ENCODE measurements at regions not wholly inside any gene's neighbourhood (a gene's known extent, or its start where the extent isn't known, plus 50 kb on each side); places are given as distances from the start of the nearest gene placed in this dataset.

DNA sequence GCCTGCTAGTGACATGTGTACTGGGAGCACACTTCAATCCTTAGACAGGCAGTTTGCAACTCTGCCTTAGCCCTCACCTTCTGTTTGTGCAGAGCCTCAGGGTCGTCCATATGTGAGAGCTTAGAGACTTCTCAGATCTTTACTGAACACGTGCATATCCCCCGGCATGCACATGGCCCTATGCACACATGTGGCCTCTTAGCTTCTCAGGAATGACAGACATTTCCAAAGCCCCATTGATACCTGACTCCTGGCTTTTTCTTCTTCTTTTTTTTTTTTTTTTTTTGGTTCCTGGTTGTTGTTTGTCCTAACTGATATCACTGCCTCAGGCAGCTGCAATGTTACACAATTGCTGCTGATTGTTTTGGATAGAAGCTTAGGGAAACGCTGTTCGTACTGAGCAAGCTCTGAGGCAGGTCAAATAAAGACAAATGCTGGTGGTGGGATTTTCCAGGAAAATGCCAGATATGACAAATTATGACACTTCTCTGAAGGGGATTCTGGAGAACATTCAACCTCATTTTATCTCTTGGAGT is 107.2 kb upstream of the RGMA start:
- Mint-ChIP-seq H3K4me1 (ENCODE audit: low read depth) (no peaks in the 10 kb centered on the region), H3K9me3 (peaks cover 5% of the 10 kb centered on the region), H3K27me3 (peaks cover 12% of the 10 kb centered on the region), H3K4me3 (no peak overlapping the region), H3K36me3 (ENCODE audit: low read depth) (no peaks in the 10 kb centered on the region), H3K27ac (no peak overlapping the region)
- intact Hi-C loops (cut with micrococcal nuclease), result no loop called here
- CTCF ChIA-PET, result no interaction called here
- POLR2A ChIA-PET, result no interaction called here
- DNase-seq, result no peak
- ATAC-seq, result no peak
- TF ChIP-seq, protein P1, sequence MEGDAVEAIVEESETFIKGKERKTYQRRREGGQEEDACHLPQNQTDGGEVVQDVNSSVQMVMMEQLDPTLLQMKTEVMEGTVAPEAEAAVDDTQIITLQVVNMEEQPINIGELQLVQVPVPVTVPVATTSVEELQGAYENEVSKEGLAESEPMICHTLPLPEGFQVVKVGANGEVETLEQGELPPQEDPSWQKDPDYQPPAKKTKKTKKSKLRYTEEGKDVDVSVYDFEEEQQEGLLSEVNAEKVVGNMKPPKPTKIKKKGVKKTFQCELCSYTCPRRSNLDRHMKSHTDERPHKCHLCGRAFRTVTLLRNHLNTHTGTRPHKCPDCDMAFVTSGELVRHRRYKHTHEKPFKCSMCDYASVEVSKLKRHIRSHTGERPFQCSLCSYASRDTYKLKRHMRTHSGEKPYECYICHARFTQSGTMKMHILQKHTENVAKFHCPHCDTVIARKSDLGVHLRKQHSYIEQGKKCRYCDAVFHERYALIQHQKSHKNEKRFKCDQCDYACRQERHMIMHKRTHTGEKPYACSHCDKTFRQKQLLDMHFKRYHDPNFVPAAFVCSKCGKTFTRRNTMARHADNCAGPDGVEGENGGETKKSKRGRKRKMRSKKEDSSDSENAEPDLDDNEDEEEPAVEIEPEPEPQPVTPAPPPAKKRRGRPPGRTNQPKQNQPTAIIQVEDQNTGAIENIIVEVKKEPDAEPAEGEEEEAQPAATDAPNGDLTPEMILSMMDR (IDR thresholded peaks at IDR 0.05), result no peak

- Mint-ChIP-seq H3K36me3 (ENCODE audit: low read depth) (no peaks in the 10 kb centered on the region), H3K9me3 (peaks cover 5% of the 10 kb centered on the region), H3K4me1 (ENCODE audit: low read depth) (no peaks in the 10 kb centered on the region), H3K27me3 (peaks cover 9% of the 10 kb centered on the region), H3K27ac (no peak overlapping the region), H3K4me3 (no peak overlapping the region)
- no peak for ATAC-seq
- CTCF ChIA-PET, result no interaction called here
- intact Hi-C loops (cut with micrococcal nuclease), result no loop called here
- no peak for DNase-seq
- TF ChIP-seq, protein P1 (IDR thresholded peaks at IDR 0.05), result no peak
- POLR2A ChIA-PET, result no interaction called here
Measured at GRCh38 chr15:93195109-93195508, 106.1 kb upstream of the RGMA start.

GRCh38 chr15:93190238-93190637 is 101.2 kb upstream of the RGMA start:
- H3K4me3 Mint-ChIP-seq, result no peak overlapping the region
- H3K27me3 Mint-ChIP-seq, result peaks cover 1% of the 10 kb centered on the region
- CTCF ChIA-PET, result no interaction called here
- DNase-seq (no peak), ATAC-seq (no peak)
- intact Hi-C loops (cut with micrococcal nuclease), result no loop called here
- TF ChIP-seq, protein P1 (IDR thresholded peaks at IDR 0.05), result no peak
- no peaks in the 10 kb centered on the region for H3K36me3 Mint-ChIP-seq (ENCODE audit: low read depth)
- POLR2A ChIA-PET, result no interaction called here
- H3K9me3 Mint-ChIP-seq, result no peaks in the 10 kb centered on the region
- no peak overlapping the region for H3K27ac Mint-ChIP-seq
- H3K4me1 Mint-ChIP-seq (ENCODE audit: low read depth), result no peaks in the 10 kb centered on the region

DNA sequence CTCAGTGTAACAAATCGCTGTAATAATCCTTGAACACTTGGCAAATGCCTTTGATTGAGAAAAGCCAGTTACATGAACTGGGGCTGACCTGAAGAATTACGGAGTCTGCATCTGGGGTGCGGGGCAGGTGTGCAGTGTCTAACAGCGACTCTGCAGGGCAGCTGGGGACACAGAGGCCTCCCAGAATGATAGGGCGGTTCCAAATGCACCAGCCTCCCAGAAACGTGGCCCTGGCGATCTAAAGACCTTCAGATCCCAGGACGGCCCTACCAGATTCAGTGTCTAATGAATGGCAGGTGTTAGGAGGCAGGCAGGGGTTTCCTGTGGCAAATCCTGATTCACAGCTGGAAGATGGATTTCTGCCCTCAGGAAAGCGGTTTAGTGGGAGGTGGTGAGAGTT is 100.5 kb upstream of the RGMA start:
- Mint-ChIP-seq H3K4me3 (no peak overlapping the region), H3K27me3 (peaks cover 1% of the 10 kb centered on the region), H3K9me3 (no peaks in the 10 kb centered on the region), H3K36me3 (ENCODE audit: low read depth) (no peaks in the 10 kb centered on the region), H3K4me1 (ENCODE audit: low read depth) (no peaks in the 10 kb centered on the region), H3K27ac (no peak overlapping the region)
- intact Hi-C loops (cut with micrococcal nuclease), result no loop called here
- ChIA-PET POLR2A (no interaction called here), CTCF (no interaction called here)
- DNase-seq (no peak), ATAC-seq (no peak)
- TF ChIP-seq, protein P1 (IDR thresholded peaks at IDR 0.05), result no peak

GRCh38 chr15:93188236-93188635 is 99.2 kb upstream of the RGMA start:
- TF ChIP-seq, protein P1 (IDR thresholded peaks at IDR 0.05), result no peak
- ChIA-PET CTCF (no interaction called here), POLR2A (no interaction called here)
- Mint-ChIP-seq H3K36me3 (ENCODE audit: low read depth) (no peaks in the 10 kb centered on the region), H3K27ac (no peak overlapping the region), H3K4me1 (ENCODE audit: low read depth) (no peaks in the 10 kb centered on the region), H3K4me3 (no peak overlapping the region), H3K27me3 (peaks cover 1% of the 10 kb centered on the region), H3K9me3 (no peaks in the 10 kb centered on the region)
- DNase-seq (no peak), ATAC-seq (no peak)
- intact Hi-C loops (cut with micrococcal nuclease), result no loop called here
